Urothelium cell line (cell line): ENCODE measurements at regions not wholly inside any gene's neighbourhood (a gene's known extent, or its start where the extent isn't known, plus 50 kb on each side); places are given as distances from the start of the nearest gene placed in this dataset.

Experiments used
- DNase-seq: peaks from one replicate; pipeline ENCODE4 v3.0.0; 2011; ENCODE audit warnings: low spot score, mixed read lengths
- FAIRE-seq: peaks from 2 replicates; lab custom pipeline; 2011; peaks lifted over from hg19 to GRCh38; lab: Jason Lieb, UNC

DNA sequence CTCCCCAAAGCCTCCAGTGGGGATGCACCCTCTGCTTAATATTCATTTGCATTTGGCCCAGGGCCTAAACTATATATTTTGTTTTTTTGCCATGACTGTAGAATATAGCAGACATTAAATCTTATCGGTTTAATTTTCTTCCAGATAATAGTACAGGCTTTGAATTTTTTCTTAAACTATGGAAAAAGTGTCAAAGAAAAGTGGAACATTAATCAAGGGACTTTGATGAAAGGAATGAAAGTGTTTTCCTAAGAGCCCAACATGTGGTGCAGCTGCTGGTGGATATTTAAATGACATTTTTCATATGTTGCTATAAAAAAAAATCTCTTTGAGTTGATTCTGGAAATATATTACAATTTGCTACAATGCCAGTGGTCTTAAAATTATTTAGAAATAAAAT, 346.8 kb downstream of the CYP26B1 start:
- DNase-seq (no peak), FAIRE-seq (no peak)

DNA sequence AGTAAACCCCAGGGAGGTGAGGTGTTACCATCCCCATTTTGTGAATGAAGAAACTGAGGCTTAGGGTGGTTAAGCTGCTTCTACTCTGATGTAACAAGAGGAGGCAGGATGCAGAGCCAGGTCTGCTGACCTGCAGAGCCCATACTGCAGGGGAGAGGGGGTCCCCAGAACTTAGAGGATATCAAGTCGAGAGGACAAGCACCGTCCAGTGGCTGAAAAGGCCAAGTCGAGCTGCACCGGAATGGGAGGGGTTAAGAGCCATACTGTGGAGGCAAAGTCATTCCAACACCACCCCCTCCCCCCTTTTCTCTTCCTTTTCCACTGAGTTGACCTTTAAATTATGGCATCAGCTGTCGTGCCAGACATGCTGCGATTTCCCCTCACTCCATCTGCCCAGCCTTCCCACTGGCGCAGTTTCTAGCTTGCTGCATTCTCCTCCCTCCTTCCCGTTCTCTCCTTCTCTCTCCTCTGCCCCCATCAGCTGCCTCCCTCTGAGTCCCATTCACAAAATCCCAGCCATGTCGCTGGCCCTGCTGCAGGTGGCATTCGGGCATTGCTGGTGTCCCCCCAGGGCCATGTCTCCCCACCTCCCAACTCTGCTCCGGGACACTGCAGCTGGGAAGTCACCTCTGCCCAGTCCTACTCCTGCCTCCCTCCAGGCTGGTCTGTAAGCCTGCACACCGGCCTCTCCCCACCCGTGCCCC, 346.9 kb downstream of the DYSF start:
- FAIRE-seq (no peak), DNase-seq (no peak)

DNA sequence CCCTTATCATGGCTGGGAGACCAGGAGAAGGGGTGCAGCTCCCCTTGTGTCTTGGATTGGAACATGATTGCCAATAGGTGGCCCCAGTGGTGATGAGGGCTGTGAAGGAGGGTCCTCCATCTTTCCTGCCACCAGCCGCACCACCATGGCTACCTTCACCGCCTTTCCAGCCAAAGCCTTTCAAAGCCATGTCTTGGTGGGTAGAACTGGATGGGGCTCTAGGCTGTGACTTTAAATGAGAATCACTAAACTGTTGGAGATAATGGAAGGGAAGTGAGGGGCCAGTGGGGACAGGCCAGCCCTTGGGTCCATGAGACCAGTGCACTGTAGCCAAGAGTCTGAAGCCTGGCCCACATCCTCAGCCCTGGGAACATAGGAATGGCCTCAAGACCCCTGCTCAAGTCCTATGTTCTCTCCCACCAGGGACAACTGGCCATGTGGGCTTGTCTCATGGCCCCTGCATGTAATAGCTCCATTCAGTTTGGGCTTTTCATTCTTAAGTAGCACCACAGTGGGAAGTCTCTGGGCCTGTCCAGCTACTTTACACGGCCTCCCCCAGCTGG, 345.7 kb downstream of the DYSF start:
- DNase-seq (no peak), FAIRE-seq (peak; percentile 61)

DNA sequence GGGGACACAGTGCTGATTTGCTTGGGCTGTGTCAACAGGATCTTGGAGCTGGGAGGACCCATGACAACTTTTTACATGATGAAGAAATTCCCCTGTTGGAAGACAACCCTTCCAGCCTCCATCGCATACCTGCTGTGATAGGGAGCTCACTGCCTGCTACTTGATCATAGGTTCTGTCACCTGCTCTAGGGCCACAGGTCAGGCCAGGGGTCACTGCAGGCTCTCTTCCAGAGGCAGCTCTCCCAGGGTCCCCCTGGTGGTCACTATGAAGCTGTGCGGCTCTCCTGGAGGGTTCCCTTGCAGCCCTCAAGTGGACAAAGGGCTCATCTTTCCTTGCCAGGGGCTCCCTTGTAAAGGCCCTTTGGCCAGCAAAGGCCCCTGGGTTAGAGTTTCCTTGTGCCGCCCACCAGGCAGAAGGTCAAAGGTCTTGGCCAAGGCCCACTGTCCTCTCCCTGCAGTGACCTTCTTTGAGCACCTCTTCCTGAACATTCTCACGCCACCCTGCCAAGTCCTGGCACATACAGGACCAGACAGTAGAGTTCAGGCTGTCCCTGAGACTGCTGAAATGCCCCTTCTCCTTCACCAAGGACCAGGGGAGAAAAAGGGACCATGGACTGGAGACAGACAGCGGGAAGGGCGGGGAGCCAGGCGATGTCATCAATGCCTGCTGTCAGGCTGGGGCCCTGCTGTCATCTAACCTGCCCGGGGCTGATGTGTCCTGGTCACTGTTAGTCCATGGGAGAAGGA, 345.1 kb downstream of the DYSF start:
- FAIRE-seq (no peak), DNase-seq (peak; percentile 57)

DNA sequence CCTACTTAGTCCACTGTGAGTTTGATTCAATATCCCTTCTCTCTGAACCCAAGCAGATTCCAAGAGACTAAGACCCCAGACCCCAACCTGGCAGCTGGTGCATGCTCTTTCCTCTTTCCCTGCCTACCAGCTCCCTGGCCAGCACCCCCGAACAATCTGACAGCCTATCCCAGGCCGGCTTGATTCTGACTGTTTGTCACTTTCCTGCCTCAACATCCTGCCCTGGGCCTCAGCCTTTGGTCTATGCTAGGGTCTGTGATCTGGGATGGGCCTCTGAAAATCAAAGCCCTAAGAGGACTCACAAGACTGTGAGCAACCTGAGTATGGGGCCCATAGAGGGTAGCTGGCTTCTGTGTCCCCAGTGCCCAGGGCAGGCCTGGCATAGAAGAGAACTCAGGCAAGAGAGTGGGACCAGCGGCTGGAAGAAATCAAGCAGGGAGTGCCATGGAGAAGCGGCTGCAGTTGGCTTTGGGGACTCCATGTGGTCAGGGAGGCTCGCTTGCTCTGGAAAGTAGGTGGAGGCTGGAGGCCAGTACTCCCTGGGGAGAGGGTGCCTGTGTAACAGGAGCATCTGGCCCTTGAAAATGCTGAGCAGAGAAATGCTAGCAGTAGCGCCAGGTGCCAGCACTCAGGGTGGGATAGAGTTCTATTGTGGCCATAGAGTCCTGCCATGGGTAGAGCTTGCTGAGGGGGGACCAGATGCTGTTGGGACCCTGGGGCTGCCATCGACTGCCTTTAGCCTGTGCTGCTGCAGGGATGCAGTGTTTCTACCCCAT, 343.9 kb downstream of the DYSF start:
- no peak for DNase-seq
- FAIRE-seq, result no peak

DNA sequence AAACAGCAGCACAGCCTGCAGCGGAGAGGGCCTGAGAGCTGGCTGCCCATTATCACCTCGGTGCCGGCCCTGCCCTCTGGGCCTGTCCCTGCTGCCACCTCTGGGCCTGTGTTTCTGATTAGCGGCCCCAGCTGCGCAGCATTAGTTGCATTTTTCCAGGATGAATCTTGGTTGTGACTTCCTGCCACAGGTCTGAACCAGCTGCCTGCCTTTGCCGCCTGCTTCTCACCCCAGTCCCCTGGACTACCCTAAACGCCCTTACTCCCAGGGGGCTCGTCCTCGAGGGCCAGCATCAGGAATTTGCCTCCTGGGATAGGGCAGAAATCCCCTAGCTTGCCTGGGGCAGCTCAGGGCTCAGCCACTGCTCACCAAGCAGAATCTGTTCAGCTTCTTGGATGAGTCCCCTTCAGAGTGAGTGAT, 342.8 kb downstream of the DYSF start:
- FAIRE-seq (peak; percentile 92), DNase-seq (peak; percentile 73)

DNA sequence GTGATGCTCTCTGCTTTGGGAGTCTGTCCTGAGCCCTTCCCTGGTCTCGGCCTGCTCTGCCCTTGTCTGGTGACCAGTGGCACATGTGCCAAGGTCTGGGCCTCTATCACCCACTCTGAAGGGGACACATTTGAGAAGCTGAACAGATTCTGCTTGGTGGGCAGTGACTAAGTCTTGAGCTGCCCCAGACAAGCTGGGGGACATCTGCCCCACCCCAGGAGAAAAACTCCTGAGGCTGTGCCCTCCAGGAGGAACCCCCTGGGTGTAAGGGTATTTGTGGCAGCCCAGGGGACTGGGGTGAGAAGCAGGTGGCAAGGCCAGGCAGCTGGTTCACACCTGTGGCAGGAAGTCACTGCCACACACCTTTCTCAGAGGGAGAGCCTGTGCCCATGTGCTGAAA, 342.1 kb downstream of the DYSF start:
- DNase-seq, result no peak
- FAIRE-seq, result no peak

DNA sequence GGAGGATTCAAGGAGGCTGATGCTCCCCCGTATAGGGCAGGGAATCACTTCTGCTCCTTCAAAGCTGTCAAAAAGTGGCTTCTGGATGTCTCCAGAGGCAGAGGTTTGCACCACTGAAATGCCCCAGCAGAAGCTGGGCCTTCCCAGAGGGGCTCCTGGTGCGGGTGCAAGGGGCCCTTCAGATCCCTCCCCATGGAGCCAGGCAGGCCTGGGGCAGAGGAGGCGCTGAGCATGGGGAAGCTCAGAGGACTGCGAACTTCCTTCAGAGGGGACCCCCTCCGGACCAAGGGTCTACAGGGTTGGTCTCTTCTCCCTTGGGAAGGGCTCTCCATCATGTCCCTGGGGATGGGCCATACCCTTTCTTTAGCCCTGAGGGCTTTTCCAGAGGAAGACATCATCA, 341.2 kb downstream of the DYSF start:
- FAIRE-seq (no peak), DNase-seq (no peak)

DNA sequence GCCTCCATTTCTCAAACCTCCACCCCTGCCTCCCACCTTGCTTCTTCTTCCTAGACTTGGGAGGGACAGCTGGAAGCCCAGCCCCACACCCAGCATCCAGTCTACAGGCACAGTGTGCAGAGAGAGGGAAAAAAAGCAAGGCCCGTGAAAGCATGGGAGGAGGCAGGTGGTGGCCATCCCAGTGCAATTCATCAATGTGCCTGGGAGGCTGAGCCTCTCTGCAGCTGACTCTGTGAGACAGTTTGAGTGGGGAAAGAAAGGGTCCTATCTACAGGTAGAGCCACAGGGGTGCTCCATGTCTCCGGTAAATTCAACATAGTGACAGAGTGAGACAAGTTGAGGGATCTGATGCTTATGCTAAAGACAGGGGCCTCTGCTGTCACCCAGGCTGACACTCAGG, 340.6 kb downstream of the DYSF start:
- FAIRE-seq, result no peak
- no peak for DNase-seq

DNA sequence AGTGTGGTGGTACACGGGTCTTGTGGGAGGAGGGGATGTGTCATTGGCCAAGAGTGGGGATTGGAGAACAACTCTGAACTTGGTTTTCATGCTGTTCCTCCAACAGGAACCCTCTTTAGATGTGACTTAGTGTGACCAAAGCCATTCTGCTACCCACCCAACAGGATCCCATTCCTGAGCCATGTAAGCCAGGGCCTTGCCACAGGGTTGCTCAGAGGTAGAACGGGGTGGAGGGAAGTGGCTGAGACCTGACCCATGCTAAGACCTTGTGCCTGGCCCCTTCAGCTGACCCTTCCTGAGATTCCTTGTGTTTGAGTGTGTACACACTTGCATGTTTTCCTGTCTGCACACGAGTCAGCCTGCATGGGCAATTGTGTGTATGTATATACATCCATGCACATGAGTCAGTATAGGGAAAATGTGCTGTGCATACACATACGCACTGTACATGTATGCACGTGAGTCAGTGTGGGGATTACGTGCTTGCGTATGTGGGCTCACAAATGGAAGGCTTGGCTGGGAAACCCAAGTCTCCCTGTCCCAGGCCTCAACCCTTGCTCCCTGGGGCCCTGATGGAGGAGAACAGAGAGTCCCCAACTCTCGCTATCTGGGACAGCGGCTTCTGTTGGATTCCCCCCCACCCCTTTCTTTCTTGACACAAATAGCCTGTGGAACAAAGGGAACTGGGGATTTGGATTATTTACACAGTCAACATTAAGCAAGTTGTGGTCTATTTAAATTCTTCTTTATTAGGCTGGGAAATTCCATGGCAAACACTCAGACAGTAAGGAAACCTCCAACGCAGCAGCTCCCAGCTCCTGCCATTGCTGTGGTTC, 339.8 kb downstream of the DYSF start:
- no peak for DNase-seq
- FAIRE-seq, result peak; percentile 91

DNA sequence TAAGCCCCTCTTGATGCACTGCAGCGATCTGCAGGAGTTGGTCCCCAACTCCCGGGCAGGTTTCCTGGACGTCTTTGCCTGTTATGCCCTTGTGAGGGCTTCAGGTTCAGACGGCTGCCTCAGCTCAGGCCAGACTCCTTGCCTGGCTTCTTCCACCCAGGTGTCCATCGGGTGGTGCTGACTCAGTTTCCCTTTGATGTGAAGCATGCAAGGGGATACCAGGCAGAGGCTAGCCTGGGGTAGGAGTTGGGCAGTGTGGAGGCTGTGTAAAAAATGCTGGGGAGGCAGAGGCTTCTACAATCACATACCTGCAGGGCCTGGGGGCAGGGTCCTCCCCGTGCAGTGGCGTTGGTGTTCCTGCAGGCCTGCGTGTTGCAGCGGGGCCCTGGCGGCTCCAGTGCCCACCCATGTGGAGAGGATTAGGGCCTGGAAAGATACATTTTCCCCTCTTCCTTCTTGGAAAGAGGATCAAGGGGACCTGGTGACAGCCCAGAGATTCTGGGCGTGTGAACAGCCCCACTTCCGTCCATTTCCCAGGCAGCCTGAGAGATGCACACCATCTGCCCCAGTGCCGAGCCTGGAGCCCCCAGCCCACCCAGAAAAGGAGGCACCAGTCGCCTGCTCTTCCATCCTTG, 338.3 kb downstream of the DYSF start:
- FAIRE-seq (no peak), DNase-seq (no peak)

DNA sequence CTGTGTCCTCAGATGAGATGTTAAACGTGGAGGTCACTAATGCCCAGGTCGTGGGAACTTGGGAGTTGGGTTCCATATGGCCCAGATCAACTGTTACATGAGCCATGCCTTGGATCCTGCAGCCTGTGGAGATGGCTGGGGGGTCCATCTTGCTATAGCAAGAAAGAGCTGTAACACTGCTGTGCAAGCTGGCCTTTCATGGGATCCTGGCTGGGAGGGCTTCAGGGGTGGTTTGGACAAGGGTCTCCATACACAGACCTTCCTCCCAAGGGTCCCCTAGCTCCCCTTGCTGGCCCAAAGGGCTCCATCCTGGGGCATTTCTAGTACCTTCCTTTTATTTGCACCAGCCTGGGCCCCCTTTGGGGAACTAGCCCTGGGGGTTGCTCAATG, 337.7 kb downstream of the DYSF start:
- no peak for DNase-seq
- FAIRE-seq, result no peak

DNA sequence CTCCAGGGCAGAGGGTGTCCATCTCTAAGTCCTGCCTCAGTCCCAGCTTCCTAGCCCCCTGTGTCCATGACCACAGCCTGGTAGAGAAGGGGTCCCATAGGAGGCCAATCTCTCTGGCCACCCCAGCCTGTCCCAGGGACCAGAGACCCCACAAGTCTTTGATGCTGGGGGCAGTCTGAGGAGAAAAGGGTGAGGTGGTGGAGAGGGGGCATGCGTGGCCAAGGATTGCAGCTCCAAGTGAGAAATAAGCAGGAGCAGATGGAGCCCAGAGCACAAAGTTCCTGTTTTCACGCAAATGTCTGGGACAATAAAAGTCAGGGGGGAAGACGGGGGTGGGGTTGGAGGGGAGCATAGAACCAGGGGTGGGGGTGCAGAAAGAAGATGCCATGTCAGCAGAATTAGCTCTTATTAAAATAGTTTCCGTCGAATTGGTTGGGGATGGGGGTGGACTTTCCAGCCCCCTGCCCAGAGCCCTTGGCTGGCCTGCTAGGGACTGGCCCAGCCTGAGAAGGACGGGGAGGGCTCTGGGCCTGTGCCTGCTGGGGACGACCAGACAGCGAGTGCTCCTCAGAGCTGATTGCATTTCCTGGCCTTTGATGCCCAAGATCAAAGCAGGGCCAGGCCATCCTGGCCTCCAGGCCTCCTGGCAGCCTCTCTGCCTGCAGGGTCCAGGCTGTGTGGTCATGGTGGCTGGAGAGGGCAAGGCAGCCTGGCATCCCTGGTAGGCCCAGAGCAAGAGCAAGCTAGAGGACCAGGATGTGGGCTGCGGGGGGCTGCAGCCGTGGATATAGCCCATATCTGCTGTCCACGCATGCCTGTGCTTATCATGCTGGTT, 337.1 kb downstream of the DYSF start:
- FAIRE-seq, result no peak
- no peak for DNase-seq

DNA sequence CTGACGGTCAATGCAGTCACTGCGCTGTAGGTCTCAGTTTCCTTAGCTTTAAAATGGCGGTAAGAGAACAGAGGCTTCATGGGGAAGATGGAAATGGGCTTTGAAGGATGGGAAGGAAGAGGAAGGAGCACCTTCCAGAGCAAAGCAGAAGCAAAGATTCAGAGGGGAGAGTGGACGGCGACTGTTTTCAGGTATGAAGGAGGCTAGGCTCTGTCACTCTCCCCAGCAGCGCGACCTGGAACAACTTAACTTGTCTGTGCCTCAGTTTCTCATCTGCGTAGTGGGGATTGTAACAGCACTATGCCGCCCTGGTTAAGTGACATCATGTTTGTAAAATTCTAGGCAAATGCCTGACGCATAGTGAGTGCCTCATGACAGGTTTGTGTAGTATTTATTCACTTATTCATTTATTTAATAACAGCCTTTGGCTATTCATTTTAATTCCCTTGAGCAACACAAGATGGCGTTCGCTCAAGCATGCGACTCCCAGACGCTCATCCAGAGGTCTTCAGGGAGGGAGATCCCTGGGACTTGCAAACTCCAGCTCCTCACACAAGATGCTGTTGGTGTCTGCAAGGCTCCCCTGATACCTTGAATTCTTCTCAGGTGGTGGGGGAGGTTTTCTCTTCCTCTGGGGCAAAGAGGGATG, 336.3 kb downstream of the DYSF start:
- no peak for DNase-seq

DNA sequence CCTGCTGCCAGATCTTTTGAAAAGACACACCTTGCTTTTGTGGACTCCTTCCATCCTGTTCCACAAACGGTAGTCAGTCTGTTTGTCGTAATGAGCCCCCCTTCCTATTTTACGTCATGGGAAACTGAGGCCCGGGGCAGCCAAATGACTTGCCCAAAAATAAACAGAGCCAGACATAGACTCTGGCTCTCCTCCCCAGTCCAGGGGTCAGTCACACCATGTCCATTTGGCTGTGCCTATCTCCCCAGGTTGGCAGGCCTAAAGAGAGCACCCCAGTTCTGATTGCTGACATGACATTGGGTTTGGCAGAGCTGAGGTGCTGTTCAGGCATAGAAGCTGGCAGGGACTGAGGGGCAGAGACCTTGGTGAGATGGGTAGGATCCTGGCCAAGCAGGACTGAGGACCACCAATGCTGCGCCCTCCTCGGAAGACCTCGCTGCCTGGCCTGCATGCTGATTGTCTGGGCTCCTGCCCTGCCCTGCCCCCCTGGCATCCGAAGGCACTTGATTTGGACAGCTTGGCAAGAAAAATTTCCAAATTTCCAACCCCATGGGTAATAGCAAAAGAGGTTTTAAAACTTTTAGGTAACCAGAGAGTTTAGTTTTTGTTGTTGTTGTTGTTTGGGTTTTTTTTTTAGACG, 335.4 kb downstream of the DYSF start:
- DNase-seq, result no peak
- FAIRE-seq, result no peak

More for the DNA sequence above, 336.3 kb downstream of the DYSF start:
- no peak for FAIRE-seq

DNA sequence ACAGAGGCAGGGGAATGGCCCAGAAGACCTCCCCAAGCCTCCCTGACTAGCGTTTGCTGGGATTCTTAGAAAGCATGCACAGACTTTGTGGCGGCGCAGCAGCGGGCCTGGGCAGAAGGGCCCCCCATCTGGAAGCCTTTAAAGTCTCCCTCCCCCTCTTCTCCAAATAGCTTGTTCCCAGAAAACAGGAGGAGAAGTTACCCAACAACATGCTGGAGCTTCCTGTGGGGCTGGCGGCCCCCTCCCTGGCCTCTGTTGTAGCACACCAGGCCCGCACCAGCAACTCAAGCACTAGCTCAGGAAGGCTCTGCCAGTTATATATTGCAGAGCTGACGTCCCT, 334.8 kb downstream of the DYSF start:
- FAIRE-seq (no peak), DNase-seq (no peak)

DNA sequence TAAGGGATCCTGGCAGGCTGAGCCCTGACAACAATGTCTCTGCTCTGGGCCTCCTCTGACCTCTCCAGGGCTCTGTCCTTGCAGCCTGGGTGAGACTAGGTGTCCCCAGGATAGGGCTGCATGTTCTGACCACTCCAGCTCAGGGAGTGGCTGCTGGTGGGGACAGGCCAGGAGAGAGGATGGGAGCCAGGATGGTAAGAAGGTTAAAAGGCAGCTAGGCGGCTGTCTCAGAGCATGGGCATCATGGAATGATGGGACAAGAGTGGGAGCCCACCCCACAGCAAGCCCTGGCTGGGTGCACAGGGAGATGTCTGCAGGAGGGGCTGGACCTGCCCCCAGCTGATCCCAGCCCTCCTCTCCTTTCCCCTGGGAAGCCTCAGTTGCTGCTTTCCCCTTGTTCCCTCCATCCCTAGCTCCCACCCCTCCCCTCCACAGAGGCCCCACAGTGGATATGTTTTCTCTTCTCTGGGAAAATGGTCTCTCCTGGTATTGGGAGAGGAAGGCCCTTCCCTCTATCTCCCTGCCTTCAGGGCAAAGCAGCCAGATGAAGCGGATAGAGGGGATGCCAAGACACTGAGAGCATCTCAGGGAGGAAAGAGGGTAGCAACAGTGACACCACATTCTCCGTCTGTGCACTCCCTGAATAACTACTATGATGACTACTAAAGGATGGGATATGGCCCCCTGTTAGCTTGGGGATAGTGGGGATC, 334.3 kb downstream of the DYSF start:
- no peak for DNase-seq
- FAIRE-seq, result peak; percentile 87

DNA sequence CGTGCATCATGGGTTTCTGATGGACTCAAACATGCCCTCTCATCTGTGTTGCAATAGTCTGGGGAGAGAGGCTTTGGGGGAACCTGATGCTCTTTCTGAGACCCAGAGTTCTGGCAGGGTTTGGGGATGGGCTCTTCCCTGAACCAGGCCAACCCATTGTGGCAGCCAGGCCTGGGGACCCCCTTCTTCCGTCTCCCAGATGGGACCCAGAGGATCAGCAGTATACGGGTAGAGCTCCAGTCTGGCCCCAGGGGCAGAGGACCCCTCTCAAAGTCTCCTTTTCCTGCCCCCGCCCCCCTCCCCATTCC, 333.7 kb downstream of the DYSF start:
- DNase-seq, result no peak
- no peak for FAIRE-seq
